Sigmoid colon (tissue), 4 donors: ENCODE measurements at regions not wholly inside any gene's neighbourhood (a gene's known extent, or its start where the extent isn't known, plus 50 kb on each side); places are given as distances from the start of the nearest gene placed in this dataset.

ENCODE experiments used
- CTCF ChIP-seq, 4 experiments: fragments of 450-650 bp in 3 of 4; fragments of 200-600 bp in 1 of 4; IDR thresholded peaks; one replicate each; pipeline ENCODE4 v1.5.1; 2016 to 2019; ENCODE audit warnings: antibody characterized with exemption in 4 of 4, mild to moderate bottlenecking in 3 of 4, moderate library complexity in 2 of 4
- EP300 ChIP-seq, 4 donors: sonication (generic); formaldehyde crosslinking; IDR thresholded peaks; one replicate each; pipeline ENCODE4 v1.6.1; 2017; ENCODE audit warnings: antibody characterized with exemption in 4 of 4
- POLR2A ChIP-seq, 2 donors: fragments of 450-650 bp; IDR thresholded peaks; one replicate each; pipeline ENCODE4 v1.6.1; 2016; ENCODE audit warnings: antibody characterized with exemption in 2 of 2, mild to moderate bottlenecking in 2 of 2, moderate library complexity in 2 of 2

GRCh38 chr14:87623616-87624015, 369.4 kb downstream of the GALC start:
- TF ChIP-seq CTCF (IDR thresholded peaks at IDR 0.05), result no peak
- TF ChIP-seq POLR2A (IDR thresholded peaks at IDR 0.05), result no peak
- TF ChIP-seq EP300 (IDR thresholded peaks at IDR 0.05), result no peak
